GM19239 (cell line): ENCODE measurements at regions not wholly inside any gene's neighbourhood (a gene's known extent, or its start where the extent isn't known, plus 50 kb on each side); places are given as distances from the start of the nearest gene placed in this dataset.
"Not testable (repeated sequence)": the region's sequence is repeated elsewhere in the genome, so short reads cannot be mapped to it uniquely, and the experiment has no call there.

Source experiments
- DNase-seq: peaks from one replicate; pipeline ENCODE4 v3.0.0; 2011; ENCODE audit warnings: low spot score; ENCODE audit not compliant: insufficient read length
- FAIRE-seq: peaks from 2 replicates; lab custom pipeline; 2011; peaks lifted over from hg19 to GRCh38; lab: Jason Lieb, UNC

- DNase-seq (no peak), FAIRE-seq (no peak)
These were observed 182.0 kb upstream of the TRIB2 start for GRCh38 chr2:12534646-12535263.

GRCh38 chr2:12536976-12537375, 179.8 kb upstream of the TRIB2 start:
- no peak for DNase-seq
- FAIRE-seq = no peak

DNA sequence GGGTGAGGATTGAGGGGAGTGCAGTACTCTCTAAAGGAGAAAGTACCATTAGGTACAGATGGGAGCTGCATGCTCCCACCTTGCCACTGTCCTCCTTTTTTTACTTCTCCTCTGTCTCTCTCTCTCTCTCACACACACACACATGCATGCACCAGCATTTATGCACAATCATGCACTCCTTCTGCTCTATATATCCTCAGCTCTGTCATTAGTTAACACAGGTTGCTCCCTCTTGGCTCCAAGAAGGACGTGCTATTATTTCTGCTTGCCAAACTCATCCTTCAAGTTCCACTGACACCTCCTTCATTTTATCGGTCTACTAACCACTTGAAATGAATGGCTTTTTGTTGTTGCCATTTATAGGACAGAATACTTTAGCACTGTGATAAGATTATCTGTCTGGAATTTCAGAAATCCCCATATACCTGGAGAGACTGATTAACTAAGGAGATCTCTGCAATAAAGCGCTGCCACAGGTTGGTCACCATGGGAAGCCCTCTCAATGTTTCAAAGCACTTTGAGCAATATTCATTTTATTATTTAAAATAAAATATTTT, 178.5 kb upstream of the TRIB2 start:
- FAIRE-seq (no peak), DNase-seq (no peak)

DNA sequence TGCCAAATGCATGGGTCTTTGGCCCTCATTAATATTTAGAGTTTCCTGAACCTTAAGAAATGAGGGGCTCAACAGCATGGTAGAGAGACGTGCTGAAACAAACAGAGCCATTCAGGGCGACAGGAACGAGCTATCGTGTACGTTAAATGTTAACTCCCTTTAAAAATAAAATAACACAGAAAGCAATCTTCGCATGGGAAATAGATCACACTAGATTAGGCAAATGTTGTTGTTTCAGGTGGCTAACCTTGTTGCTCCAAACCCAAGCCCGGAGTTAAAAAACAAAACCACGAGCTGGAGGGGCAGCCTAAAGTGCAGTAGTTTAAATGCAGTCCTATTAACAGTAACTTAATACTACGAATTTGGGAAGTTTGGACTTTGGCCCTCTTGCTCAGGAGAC, 177.4 kb upstream of the TRIB2 start:
- FAIRE-seq = no peak
- no peak for DNase-seq

DNA sequence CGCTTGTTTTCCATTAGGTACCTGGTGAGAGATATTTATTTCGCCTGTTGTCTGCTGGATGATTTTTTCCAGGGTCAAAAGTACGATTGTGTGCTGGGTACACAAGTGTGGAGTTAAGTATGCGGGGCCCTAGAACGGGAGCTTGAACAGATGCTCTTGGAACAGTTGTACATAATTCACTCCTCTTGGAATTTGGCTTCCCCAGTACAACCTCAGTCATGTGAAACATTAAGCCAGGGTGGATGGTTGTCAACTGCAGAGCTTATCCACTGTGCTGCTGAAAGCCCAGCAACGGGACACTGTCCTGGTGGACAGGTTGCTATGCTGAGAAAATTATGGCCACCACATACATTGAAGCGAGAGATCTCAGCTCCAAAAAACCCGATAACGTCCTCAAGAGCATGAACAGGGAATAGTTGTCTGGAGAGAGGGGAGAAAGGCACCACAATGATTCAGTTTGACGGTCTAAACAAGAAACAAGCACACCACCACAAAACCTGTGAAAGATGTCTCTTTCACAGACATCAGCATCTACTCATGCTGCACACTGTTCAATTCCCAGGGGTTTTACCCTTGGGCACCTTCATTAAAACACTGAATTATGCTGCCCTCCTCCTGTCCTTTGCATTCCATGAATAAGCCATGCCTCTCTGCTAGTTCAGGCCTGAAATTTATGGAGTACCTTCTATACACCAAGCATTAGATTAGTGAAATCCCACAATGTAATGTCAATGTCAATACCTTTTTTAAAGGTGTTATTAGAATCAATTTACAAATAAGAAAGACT, 176.8 kb upstream of the TRIB2 start:
- FAIRE-seq (no peak), DNase-seq (no peak)

- no peak for DNase-seq
- FAIRE-seq = no peak
These were observed 173.4 kb upstream of the TRIB2 start for GRCh38 chr2:12543076-12543977.

DNA sequence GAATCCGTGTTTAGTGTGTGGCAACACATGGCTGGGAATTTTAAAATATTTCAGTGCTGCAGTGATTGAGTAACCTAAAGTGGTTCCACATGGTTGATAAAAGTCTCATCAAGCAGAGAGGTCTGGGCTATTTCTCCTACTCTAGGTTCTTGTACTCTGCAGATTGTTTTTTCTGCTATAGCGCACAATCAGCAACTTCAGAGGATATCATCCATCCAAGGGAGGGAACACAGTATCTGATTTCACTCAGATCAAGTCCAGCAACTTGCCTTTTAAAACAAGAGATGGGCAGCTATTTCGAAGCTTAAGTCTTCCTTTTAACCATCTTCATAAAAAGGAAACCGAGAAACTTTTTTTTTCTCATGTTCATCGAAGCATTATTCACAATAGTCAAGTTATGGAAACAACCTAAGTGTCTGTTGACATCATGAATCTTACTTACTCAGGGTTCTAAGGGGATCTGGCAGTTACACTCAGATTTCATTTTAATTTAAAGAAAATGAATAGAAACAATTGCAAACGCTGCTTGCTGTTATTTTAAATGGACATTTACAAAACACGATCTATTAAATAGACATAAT, 172.7 kb upstream of the TRIB2 start:
- FAIRE-seq (peak; percentile 67), DNase-seq (no peak)

GRCh38 chr2:12547566-12548170, 169.1 kb upstream of the TRIB2 start:
- DNase-seq = no peak
- FAIRE-seq = no peak

DNA sequence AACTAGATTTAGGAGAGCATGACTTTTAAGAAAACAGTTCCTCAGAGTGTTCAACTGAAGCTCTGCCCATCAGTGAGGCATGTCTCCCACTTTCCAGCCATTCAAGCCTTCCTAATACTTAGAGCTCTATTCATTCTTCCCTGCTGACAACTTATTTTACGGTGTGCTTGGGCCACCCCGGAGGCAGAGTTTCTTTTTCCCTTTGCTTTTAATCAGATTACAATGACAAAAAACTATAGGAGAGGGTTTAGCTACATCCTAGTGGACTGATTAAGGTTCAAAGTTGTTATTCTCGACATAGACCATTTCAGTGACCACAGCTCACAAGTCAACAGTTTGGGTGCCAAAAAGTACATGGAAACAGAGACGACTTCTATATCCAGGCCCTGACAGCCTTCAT, 167.8 kb upstream of the TRIB2 start:
- DNase-seq (no peak), FAIRE-seq (no peak)

- DNase-seq = no peak
- FAIRE-seq = no peak
These were observed 167.1 kb upstream of the TRIB2 start for GRCh38 chr2:12549641-12550040.

- FAIRE-seq (no peak), DNase-seq (no peak)
These were observed 164.6 kb upstream of the TRIB2 start for GRCh38 chr2:12552092-12552491.

DNA sequence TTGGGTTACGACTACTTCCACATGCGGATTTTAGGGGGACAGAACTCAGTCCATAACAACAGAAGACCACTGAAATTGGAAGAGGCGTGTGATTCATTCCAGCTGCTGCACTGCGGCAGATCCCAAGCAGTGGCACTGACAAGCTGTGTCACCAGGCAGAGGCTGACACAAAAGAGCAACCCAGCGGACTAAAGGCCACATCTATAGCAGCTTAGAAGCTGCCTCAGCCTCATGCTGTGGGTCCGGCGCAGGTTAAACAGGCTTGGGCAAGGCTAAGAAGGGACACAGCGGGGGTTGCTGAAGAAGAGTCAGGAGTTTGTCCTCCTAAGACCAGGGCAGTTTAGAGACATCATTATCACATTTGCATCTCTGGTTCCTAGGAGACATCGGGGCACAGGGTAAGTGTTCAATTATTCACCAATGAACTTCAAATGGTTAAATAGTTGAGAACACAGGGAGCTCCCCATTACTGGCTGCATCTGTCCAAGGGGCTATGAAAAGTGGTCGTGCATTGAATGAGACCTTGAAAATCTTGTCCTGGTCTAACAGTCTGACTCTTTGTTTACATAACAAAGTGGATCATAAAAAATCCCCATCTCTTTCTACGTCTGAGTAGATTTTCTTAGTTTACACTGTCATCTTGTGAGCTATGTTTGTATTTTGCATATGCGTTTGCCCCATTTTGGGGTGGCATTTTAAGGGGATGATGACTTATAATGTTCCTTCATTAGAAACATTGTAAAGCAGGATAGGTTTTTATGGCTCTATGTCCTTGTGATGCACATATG, 162.3 kb upstream of the TRIB2 start:
- DNase-seq = no peak
- FAIRE-seq = no peak

DNA sequence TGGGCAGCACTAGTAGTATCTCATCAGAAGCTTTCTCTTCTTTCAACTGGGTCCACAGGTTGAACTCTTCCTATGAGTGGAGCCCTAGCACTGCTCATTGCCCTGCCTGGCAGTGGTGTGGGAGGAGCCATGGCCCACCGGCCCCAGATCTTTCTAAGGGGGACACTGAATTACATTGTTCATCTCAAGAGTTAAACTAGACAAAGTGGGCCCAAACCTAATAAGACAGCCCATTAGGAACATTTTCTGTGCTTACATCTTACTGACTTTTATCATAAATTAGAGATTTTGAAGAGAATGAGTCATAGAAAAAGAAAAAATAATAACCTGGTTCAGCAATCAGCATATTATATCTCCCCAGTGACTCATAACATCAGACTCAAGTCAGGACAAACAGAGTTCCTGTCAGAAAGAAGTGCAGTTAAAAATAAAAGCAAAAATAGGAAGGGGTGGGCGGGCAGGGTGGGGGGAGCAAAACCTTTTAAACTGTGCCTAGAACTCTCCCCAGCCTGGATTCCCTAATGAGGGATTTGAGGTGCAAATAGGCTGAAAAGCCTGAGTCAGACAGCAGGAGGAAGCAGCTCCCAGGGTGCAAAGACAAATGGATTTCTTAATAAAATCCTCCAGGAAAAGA, 161.6 kb upstream of the TRIB2 start:
- FAIRE-seq = no peak
- DNase-seq = no peak

DNA sequence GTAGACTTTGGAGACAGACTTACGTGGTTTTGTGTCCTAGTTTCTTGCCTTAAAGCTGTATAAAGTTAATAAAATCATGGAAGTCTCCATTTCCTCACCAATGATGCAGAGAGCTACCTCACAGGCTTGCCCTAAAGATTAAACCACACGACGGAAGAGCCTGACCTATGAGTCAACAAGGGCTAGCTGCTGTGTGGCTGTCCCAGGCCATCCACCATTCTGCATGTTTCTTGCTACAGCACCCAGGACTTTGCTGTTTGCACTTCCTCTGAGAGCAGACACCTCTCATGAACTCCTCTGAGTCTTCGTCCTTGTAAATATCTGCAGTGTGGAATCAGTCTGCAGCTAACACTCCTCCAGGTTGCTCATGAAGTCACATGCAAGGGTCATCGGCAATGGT, 160.0 kb upstream of the TRIB2 start:
- FAIRE-seq = no peak
- DNase-seq = no peak

DNA sequence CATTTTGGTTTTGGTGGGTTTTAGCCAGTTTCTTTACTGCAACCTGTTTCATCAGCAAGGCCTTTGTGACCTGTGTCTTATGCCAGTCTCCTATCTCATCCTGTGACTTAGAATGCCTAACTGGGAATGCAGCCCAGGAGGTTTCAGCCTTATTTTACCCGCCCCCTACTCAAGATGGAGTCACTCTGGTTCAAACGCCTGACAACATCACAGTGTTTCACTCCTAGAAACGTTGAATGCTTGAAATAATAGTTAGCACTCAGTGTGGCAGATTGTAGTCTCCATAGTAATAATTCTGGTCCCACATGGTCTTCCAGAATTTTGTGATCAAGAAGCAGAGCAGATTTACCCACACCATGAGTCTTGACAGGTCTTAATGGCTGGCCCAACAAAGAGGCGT, 159.0 kb upstream of the TRIB2 start:
- FAIRE-seq = no peak

DNA sequence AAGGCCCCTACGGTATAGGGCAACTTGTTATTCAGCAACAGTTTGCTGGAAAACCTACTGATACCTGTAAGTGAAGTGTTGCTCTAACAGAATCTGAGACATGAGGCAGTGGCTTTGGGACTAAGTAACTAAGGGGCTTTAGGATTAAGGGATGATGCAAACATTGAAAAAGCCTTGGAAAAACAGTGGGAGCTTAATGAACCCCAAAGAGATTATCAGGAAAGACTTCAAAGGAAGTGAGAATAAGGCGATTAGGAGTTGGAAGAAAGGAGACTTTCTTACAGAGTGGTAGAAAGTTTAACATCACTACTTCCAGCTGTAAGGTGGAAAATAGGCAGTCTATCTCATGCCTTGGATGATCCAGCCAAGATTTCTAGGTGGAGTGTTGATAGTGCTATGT, 158.2 kb upstream of the TRIB2 start:
- DNase-seq (no peak), FAIRE-seq (no peak)

More for the DNA sequence above, 159.0 kb upstream of the TRIB2 start:
- no peak for DNase-seq

GRCh38 chr2:12560618-12561017, 156.1 kb upstream of the TRIB2 start:
- no peak for FAIRE-seq
- no peak for DNase-seq

DNA sequence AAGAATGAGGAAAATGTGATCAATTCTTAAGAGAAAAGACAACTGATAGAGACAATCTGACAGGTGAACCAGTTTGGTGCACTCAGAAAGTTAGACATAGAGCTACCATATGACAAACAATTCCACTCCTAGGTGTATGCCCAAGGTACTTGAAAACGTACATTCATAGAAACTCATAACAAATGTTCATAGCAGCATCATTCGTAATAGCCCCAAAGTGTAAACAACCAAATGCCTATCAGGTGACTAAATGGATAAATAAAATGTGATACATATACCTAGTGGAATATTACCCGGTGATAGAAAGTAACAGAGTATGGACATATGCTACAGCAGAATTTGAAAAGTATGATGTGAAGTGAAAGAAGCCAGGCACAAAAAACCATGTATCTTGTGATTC, 149.3 kb upstream of the TRIB2 start:
- FAIRE-seq = no peak
- DNase-seq = no peak

- not testable (repeated sequence) for DNase-seq, FAIRE-seq
These were observed 147.2 kb upstream of the TRIB2 start for GRCh38 chr2:12569510-12569909.
